GM12891 (cell line): ENCODE measurements at regions not wholly inside any gene's neighbourhood (a gene's known extent, or its start where the extent isn't known, plus 50 kb on each side); places are given as distances from the start of the nearest gene placed in this dataset.

Experiments
- PAX5 ChIP-seq: IDR thresholded peaks from 2 replicates; pipeline ENCODE4 v1.6.1; 2011; ENCODE audit warnings: low read length, moderate library complexity, mild to moderate bottlenecking; ENCODE audit not compliant: insufficient read depth, severe bottlenecking
- POLR2A ChIP-seq: IDR thresholded peaks from 2 replicates; pipeline ENCODE4 v1.6.1; 2011; ENCODE audit warnings: low read depth, low read length, control low read depth
- POLR2AphosphoS5 ChIP-seq: IDR thresholded peaks from 2 replicates; pipeline ENCODE4 v1.6.1; 2011; ENCODE audit warnings: low read depth, low read length, control low read depth

DNA sequence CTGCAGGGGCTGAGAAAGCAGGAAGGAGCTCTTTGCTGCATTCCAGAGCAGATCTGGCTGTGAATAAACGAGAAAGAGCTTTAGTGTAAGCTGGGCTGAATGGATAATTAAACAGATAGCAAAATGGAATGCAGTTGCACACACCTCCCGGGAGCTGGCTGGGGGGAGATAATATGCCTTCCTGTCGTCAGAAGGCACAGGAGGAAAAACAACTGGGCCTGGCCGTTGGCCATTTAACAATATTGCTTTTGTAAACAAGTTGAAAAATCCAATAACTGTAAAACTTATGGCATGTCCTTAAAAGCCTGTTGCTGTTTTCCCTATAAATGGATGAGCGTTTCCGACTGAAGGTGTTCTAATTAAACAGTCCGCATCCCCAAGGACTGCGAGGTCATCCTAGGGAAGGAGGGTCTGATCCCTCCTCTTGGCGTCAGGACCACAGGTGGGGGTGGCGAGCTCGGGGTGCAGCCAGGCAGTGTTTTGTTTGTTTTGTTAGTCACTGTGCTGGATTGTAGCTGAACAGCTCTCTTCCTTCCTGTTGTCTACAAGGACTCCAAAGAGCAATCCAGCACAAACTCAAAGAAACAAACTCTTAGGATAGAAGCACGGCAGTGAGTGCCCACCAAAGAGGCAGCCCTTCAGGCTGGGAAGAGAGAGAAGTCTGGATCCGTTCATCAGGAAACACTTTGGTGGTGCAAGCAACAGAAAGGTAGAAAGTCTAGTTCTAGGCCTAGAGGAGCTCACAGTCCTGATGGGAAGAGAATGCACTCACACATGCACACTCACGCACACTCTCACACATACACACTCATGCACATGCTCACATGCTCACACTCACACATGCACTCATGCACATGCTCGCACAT is 133.4 kb upstream of the SMAD3 start:
- TF ChIP-seq PAX5 (no peak), POLR2A (no peak), POLR2AphosphoS5 (no peak)
